ENCODE measurements at regions not wholly inside any gene's neighbourhood (a gene's known extent, or its start where the extent isn't known, plus 50 kb on each side); places are given as distances from the start of the nearest gene placed in this dataset.

DNA sequence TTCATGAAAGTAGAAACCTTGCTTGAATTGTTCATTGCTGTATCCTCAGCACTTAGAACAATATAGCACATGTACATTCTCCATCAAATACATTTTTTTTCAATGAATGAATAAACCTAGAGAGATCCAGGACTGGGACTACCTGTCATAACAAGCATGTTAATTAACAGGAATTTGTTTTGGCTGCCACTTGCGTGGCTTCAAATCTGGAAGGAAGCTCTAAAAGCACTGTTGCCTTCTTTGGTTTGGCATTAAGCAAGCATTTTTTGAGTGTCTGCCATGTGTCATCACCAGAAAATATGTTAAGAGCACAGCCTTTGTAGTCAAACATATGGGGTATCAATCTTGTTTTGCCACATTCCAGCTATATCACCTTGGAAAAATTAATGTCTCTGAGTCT lies 131.9 kb upstream of the BACH2 start:
- H3K4me3 ChIP-seq (ENCODE audit: low read depth, low read length), result no peak overlapping the region
- no peak overlapping the region for H3K27ac ChIP-seq (ENCODE audit: low read depth)
- WGBS, result 83% methylated on average over 1 of the region's 1 CpG
- no peak for DNase-seq (ENCODE audit: extremely low spot score)
- H3K4me1 ChIP-seq (ENCODE audit: insufficient read depth), result no peaks in the 10 kb centered on the region
- no peaks in the 10 kb centered on the region for H3K36me3 ChIP-seq (ENCODE audit: insufficient read depth)

DNA sequence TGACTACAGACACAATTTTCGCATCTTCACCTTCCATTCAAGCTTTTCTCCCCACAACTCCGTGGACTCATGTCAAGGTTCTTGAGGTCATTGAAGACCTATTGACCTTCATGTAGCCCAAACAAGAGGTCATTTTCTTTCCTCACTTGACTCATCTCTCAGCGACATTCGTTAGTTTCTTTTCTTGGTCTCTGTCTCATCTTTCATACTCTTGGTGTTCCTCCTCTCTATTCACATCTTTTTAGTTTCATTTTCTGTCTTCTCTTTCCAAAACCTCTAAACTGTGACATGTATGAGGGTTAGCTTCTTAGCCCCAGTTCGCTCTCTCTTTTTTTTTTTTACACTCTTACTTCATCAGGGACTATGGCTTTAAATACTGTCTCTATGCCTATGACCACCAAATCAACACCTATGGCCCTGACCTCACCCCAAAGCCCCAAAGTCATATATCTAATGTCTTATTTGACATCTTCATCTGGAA lies 128.6 kb upstream of the BACH2 start:
- DNase-seq (ENCODE audit: extremely low spot score), result no peak
- Histone ChIP-seq H3K4me1 (ENCODE audit: insufficient read depth) (no peaks in the 10 kb centered on the region), H3K27ac (ENCODE audit: low read depth) (no peak overlapping the region), H3K4me3 (ENCODE audit: low read depth, low read length) (no peak overlapping the region), H3K36me3 (ENCODE audit: insufficient read depth) (no peaks in the 10 kb centered on the region)
- 89% methylated on average over 5 of the region's 5 CpGs for WGBS

DNA sequence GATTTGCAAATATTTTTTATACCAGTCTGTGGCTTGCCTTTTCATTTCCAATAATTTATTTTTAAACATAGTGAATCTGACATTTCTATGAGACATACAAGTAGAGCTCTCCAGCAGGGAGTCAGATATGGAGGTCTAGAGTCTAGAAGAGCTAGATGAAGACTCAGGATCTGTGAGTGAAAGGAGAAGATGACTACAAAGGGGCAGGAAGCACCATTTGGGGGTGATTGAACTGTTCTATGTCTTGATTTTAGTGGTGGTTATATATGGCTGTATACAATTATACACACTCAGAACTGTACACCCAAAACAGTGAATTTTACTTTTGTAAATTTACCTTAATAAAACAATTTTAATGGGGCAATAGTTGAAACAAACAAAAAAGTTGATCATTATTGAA lies 127.9 kb upstream of the BACH2 start:
- Histone ChIP-seq H3K4me3 (ENCODE audit: low read depth, low read length) (no peak overlapping the region), H3K4me1 (ENCODE audit: insufficient read depth) (no peaks in the 10 kb centered on the region), H3K36me3 (ENCODE audit: insufficient read depth) (no peaks in the 10 kb centered on the region), H3K27ac (ENCODE audit: low read depth) (no peak overlapping the region)
- DNase-seq (ENCODE audit: extremely low spot score), result no peak

DNA sequence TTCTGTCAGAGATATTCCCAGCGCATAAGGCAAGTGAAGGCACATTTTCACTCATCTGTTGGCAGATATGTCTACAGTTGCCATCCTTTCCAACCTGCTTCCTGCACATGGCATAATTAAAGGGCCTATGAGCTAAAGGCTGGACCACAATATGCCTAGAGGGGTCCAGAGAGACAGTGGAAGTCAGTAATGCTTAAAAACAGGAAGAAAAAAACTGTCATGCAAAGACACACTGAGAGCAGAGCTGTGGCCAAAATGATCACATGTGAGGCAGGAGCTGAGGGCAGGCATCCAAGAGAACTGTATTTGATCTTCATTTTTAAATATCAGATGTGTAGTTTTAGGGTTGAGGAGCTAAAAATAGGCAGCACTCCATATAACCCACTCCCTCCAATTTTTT lies 125.0 kb upstream of the BACH2 start:
- no peak overlapping the region for H3K27ac ChIP-seq (ENCODE audit: low read depth)
- DNase-seq (ENCODE audit: extremely low spot score), result no peak
- 92% methylated on average over 1 of the region's 1 CpG for WGBS
- H3K36me3 ChIP-seq (ENCODE audit: insufficient read depth), result no peaks in the 10 kb centered on the region
- H3K4me3 ChIP-seq (ENCODE audit: low read depth, low read length), result no peak overlapping the region
- no peaks in the 10 kb centered on the region for H3K4me1 ChIP-seq (ENCODE audit: insufficient read depth)

DNA sequence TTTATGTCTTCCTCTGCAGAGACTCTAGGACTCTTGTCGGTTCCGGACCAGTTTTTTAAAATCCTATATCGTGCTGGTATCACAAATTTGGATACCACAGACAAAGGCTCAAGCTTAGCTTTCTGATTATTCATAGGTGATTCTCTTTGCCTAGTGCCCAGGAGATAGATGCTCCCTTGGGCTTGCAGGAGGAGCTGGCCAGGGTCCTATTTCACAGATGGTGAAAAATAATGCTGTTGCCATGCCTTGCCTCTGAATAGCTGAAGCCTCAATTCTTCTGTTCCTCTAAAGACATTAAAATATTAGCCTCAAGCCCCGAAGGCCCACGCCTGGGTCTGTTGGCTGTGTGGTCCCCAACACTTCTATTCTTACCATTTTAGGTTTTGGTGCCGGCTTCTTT lies 123.9 kb upstream of the BACH2 start:
- no peak for DNase-seq (ENCODE audit: extremely low spot score)
- H3K4me1 ChIP-seq (ENCODE audit: insufficient read depth), result no peaks in the 10 kb centered on the region
- H3K4me3 ChIP-seq (ENCODE audit: low read depth, low read length), result no peak overlapping the region
- WGBS, result 90% methylated on average over 6 of the region's 6 CpGs
- no peaks in the 10 kb centered on the region for H3K36me3 ChIP-seq (ENCODE audit: insufficient read depth)
- no peak overlapping the region for H3K27ac ChIP-seq (ENCODE audit: low read depth)

DNA sequence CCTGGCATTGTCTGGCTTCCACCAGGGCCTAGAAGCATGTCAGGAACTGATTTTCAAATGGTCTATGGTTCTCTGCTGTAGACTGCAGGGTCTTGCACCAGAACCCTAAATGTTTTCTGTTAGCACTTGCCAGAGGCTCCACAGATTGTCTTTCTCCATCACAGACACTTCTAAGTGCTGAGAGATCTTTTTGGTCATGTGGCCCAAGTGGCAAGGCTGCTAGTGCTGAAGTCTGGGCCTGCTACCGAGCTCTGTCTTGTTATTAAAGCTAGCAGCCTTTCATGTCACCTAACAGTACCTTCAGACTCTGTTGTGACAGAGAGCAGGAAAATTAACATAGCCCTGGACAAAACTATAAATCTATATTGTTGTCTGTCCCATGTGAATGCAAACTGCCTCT lies 120.7 kb upstream of the BACH2 start:
- H3K4me3 ChIP-seq (ENCODE audit: low read depth, low read length), result no peak overlapping the region
- 75% methylated on average over 1 of the region's 1 CpG for WGBS
- no peaks in the 10 kb centered on the region for H3K36me3 ChIP-seq (ENCODE audit: insufficient read depth)
- H3K4me1 ChIP-seq (ENCODE audit: insufficient read depth), result no peaks in the 10 kb centered on the region
- DNase-seq (ENCODE audit: extremely low spot score), result no peak
- H3K27ac ChIP-seq (ENCODE audit: low read depth), result no peak overlapping the region

DNA sequence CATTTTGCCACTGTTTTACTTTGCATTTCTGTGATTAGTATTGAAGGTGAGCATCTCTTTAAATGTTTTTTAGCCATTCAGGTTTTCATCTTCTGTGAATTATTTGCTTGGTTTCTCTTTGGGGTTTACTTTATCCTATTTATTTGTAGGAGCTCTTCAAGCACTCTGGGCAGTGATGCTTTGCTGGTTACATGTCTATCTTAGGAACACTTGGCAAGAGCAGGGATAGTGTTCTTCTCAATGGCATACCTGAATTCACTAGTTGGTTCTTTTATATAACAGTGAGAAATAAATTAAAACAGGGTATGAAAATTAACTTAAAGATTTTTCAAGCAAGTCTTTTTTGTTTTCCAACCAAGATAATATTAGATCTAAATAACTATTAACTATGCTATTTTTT lies 119.7 kb upstream of the BACH2 start:
- H3K4me3 ChIP-seq (ENCODE audit: low read depth, low read length), result no peak overlapping the region

DNA sequence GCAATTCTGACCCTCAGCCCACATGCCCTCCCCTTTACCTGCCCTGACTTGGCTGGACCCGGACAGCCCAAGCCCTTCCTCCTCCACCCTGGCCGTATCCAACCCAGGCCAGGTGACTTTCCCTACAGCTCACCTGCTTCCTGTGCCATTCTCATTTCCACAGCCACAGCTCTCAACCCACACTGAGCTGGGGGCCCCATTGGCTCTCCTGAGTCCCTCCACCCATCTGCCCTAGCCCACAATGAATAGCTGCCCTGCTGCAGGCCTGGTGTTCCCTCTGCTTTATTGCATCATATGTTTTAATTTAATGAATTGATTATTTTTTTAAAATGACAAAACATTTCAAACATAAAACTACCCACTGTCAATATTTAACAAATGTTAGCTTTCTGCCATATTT lies 118.5 kb upstream of the BACH2 start:
- Histone ChIP-seq H3K4me1 (ENCODE audit: insufficient read depth) (no peaks in the 10 kb centered on the region), H3K36me3 (ENCODE audit: insufficient read depth) (no peaks in the 10 kb centered on the region), H3K27ac (ENCODE audit: low read depth) (no peak overlapping the region), H3K4me3 (ENCODE audit: low read depth, low read length) (no peak overlapping the region)
- DNase-seq (ENCODE audit: extremely low spot score), result no peak
- 78% methylated on average over 2 of the region's 2 CpGs for WGBS

More for the DNA sequence above, 119.7 kb upstream of the BACH2 start:
- Histone ChIP-seq H3K4me1 (ENCODE audit: insufficient read depth) (no peaks in the 10 kb centered on the region), H3K27ac (ENCODE audit: low read depth) (no peak overlapping the region), H3K36me3 (ENCODE audit: insufficient read depth) (no peaks in the 10 kb centered on the region)
- no peak for DNase-seq (ENCODE audit: extremely low spot score)

DNA sequence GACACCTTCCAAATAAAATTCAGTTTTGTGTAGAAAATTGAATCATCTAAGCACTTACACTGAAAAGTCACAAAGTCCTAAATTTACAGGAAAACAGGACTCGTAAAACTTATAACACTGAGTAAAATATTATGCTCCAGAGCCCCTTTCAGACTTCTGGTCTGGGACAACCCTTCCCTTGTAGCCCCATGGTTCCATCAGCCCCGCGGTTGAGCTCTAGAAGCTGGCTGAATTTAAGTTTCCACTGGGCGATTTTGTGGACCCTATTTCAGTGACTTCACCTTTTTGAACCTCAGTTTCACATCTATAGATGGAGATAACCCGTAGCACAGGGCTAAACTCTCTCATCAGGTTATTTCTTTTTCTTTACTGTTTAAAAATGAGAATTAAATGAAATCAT lies 117.7 kb upstream of the BACH2 start:
- Histone ChIP-seq H3K4me3 (ENCODE audit: low read depth, low read length) (no peak overlapping the region), H3K36me3 (ENCODE audit: insufficient read depth) (no peaks in the 10 kb centered on the region), H3K4me1 (ENCODE audit: insufficient read depth) (no peaks in the 10 kb centered on the region), H3K27ac (ENCODE audit: low read depth) (no peak overlapping the region)
- DNase-seq (ENCODE audit: extremely low spot score), result no peak
- 62% methylated on average over 5 of the region's 5 CpGs for WGBS

DNA sequence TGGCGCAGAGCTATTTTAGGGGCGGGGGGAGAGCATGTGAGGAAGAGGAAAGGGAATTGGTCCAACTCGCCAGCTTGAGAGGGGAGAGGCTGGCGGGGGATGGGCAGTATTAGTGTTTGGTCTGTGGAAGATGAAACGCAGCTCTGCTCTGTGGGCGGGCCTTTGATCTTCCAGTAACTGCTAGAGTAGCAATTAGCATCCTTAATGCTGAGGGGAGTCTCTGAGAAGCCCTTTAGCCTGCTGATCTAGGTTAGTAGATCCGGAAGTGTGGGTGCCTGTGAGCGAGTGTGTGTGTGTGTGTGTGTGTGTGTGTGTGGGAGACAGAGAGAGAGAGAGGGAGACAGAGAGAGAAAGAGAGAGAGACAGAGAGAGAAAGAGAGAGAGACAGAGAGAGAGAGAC lies 117.2 kb upstream of the BACH2 start:
- DNase-seq (ENCODE audit: extremely low spot score), result peak; percentile 36
- under 1% methylated on average over 8 of the region's 8 CpGs for WGBS
- Histone ChIP-seq H3K27ac (ENCODE audit: low read depth) (no peak overlapping the region), H3K4me1 (ENCODE audit: insufficient read depth) (no peaks in the 10 kb centered on the region), H3K36me3 (ENCODE audit: insufficient read depth) (no peaks in the 10 kb centered on the region), H3K4me3 (ENCODE audit: low read depth, low read length) (no peak overlapping the region)

DNA sequence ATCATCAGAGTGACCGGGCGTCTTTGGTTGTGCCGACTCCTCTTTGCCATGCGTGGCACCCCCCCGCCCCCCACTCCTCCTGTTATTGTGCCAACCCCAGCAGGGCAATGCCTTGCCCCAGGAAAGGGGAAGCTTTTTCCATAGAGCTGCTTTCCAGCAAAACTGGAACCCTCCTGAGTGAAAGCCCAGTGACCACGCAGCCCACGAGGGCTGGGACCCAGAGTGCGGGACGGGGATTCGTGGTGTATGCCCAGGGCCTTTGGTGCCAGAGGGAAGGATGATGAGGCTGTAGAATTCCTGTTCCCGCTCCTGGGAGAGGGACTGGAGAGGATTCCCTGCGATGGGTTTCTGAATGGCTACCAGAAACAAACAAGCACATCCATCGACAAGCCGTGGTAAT lies 116.8 kb upstream of the BACH2 start:
- 45% methylated on average over 14 of the region's 14 CpGs for WGBS
- DNase-seq (ENCODE audit: extremely low spot score), result no peak
- no peaks in the 10 kb centered on the region for H3K4me1 ChIP-seq (ENCODE audit: insufficient read depth)
- no peak overlapping the region for H3K4me3 ChIP-seq (ENCODE audit: low read depth, low read length)
- no peaks in the 10 kb centered on the region for H3K36me3 ChIP-seq (ENCODE audit: insufficient read depth)
- H3K27ac ChIP-seq (ENCODE audit: low read depth), result no peak overlapping the region

DNA sequence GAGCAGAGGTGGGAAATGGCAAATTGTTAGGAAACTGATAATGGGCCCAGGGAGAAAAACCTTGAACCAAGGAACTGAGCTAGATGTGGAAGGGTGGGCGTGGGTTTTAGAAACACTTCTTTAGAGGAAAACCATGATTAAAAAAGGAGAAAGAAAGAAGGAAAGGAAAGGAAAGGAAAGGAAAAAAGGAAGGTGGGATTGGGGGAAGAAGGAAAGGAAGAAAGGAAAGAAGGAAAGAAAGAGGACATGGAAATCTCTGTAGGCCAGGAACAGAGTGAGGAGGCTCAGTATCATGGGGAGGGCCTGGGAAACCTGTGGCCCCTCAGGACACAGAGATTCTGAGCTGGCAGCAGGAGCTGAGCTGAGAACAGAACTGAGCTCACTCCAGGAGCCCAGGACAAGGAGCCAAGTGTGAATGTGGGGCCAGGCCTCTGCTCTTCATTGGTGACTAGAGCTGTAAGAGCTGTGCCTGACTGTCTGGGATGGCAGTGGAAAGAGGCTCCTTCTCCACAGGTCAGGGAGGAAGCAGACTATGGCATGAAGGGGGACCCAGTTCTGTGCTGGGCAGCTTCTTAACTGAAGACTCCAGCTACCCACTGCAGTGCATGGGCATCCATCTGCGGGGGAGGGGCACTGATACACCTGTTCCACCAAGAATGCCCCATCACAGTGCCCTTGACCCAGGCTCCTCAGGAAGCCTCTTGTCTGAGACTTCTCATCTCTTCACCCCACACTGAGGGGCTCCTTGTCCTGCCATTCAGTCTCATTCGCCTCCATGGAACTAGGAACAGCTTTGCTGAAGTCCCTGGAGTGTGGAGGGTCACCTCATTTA lies 116.1 kb upstream of the BACH2 start:
- DNase-seq (ENCODE audit: extremely low spot score), result no peak
- Histone ChIP-seq H3K4me3 (ENCODE audit: low read depth, low read length) (no peak overlapping the region), H3K4me1 (ENCODE audit: insufficient read depth) (no peaks in the 10 kb centered on the region), H3K27ac (ENCODE audit: low read depth) (no peak overlapping the region), H3K36me3 (ENCODE audit: insufficient read depth) (no peaks in the 10 kb centered on the region)
- 64% methylated on average over 3 of the region's 3 CpGs for WGBS

DNA sequence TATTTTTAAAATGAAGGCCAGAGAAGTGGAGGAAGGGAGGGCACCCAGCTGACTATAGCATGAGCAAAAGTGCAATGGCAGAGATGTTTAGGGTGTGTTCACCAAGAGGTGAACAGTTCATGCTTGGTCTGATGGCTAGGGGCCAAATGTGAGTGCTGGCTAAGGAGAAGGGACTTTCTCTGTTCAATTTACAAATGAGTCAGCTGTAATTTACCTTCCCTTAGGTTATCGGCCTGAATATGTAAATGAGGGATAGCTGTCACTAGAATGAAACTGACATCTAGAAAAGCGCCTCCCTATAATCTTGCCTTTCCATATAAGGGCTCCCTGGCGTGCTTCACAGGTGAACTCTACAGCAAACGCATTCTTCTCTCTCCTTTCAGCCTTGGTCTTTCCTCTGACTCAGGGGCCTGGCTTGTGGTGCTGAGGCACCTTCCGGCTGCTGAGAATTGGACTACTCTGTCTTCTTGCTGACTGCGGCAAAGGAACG lies 114.7 kb upstream of the BACH2 start:
- WGBS, result 84% methylated on average over 7 of the region's 7 CpGs
- H3K27ac ChIP-seq (ENCODE audit: low read depth), result no peak overlapping the region
- H3K4me3 ChIP-seq (ENCODE audit: low read depth, low read length), result no peak overlapping the region
- DNase-seq (ENCODE audit: extremely low spot score), result no peak
- no peaks in the 10 kb centered on the region for H3K4me1 ChIP-seq (ENCODE audit: insufficient read depth)
- no peaks in the 10 kb centered on the region for H3K36me3 ChIP-seq (ENCODE audit: insufficient read depth)

DNA sequence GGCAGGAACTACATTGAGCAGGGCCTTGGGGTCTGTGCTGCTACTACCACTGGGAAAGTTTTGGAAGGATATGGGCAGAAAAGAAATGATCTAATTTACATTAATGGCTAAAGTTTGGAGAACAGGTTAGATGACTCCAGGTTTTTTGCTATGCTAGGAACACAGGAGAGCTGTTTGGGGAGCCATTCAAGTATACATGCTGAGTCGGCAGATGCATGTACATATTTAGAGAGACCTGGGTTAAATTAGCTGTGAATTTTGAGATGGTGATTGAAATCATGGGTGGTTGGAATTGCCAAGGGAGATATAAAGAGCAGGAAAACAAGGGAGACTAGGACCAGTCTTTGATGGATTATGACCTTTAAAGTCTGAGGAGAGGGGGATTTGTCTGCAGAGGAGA lies 113.1 kb upstream of the BACH2 start:
- H3K4me1 ChIP-seq (ENCODE audit: insufficient read depth), result no peaks in the 10 kb centered on the region
- 96% methylated on average over 1 of the region's 1 CpG for WGBS
- no peak for DNase-seq (ENCODE audit: extremely low spot score)

More for the DNA sequence above, 113.1 kb upstream of the BACH2 start:
- Histone ChIP-seq H3K36me3 (ENCODE audit: insufficient read depth) (no peaks in the 10 kb centered on the region), H3K4me3 (ENCODE audit: low read depth, low read length) (no peak overlapping the region), H3K27ac (ENCODE audit: low read depth) (no peak overlapping the region)
